Epidermal melanocyte (primary cell): ENCODE measurements at regions not wholly inside any gene's neighbourhood (a gene's known extent, or its start where the extent isn't known, plus 50 kb on each side); places are given as distances from the start of the nearest gene placed in this dataset.
"Not testable (repeated sequence)": the region's sequence is repeated elsewhere in the genome, so short reads cannot be mapped to it uniquely, and the experiment has no call there.

ENCODE experiments used
- DNase-seq: peaks from one replicate; pipeline ENCODE4 v3.0.0; 2011; ENCODE audit warnings: low spot score; ENCODE audit not compliant: insufficient read length

GRCh38 chr16:64072131-64072730 is 1049.6 kb downstream of the CDH11 start:
- DNase-seq, result not testable (repeated sequence)

DNA sequence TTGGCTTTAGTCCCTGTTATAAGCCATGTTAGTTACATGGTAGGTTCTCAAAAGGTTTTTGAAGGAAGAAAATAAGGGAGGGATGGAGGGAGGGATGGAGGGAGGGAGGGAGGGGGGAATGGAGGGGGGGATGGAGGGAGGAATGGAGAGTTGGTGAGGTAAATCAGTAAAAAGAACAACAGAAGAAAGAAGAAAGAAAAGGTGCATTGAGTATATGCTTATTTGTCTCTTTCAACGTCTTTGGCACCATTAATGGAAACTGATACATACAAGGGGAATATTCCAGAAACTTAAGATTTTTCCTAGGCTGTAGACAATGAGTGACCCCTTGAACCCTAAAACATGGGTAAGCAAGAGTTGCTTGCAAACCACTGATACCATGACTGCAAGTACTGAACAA is 1056.3 kb downstream of the CDH11 start:
- no peak for DNase-seq

DNA sequence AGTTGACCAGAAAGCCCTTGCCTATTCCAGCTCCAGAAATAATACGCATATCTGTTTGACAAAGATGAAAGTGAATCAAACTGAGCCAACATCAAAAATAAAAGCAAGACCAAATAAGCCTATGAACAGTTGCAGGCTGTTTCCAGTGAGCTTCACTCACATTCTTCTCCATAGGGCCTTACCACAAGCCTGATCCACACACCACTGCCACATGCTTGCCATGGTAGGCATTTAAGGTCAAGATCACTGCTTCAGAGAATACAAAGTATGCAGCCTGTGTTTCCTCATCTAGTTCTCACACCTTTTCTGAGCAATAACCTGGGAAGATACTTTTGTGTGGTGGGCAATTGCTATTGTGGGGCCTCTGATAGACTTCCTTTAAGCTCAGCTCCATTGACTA is 1060.2 kb downstream of the CDH11 start:
- no peak for DNase-seq

DNA sequence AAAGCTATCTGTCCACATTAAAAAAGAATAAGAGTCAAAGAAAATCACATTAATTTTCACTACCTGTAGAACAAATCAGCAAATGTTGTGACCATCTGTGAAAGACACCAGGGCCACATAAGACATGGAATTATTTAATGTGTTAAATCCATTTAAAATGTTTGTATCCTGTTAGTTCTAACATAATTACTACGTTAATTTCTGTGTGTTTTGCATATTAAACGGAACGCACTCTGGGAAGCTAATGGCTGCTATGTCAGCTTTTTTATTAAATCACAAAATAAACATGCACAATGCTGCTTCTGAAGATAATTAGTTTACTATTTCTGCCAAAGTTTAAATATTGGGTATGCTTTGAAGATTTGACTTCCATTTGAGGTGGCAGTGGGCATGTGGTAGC is 1061.2 kb downstream of the CDH11 start:
- no peak for DNase-seq

GRCh38 chr16:64058685-64059084 is 1063.2 kb downstream of the CDH11 start:
- no peak for DNase-seq

- DNase-seq, result no peak
These were observed 1070.0 kb downstream of the CDH11 start for GRCh38 chr16:64051824-64052223.

- no peak for DNase-seq
These were observed 1074.0 kb downstream of the CDH11 start for GRCh38 chr16:64047878-64048277.

DNA sequence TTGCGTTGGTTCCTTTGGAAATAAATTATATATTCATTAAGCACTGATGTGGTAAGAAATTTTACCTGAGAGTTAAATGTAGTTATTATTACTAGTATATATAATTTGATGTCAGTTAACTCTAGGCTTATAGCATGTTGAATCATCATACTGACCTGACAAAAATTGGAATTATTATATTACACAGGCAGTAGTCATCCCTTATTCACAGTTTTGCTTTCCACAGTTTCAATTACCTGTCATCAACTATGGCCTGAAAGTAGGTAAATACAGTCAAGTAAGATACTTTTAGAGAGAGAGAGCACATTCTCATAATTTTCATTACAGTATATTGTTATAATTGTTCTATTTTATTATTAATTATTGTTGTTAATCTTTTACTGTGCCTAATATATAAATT is 1074.7 kb downstream of the CDH11 start:
- DNase-seq, result no peak

- DNase-seq, result no peak
These were observed 1086.5 kb downstream of the CDH11 start for GRCh38 chr16:64035337-64035736.

DNA sequence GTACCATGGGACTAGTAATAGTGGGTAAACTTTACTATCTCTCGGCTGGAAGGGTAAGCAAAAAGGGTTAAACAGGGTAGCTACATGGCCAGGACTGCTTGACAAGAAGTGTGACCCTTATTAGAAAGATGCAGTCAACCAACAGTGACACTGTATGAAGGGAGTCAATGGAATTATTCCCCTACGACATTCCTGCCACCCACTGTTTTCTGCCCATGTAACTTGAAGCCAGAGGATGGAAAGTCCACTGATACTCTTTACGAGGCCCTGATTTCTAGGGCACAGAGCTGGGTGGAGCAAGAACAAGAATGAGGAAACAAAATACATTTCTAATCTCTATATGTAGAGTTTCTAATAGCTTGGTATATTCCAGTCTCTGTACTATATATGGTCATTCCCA is 1102.5 kb downstream of the CDH11 start:
- DNase-seq, result no peak

GRCh38 chr16:64017796-64018195 is 1104.1 kb downstream of the CDH11 start:
- DNase-seq, result no peak

- DNase-seq, result no peak
These were observed 1108.0 kb downstream of the CDH11 start for GRCh38 chr16:64013856-64014255.

- no peak for DNase-seq
These were observed 1109.7 kb downstream of the CDH11 start for GRCh38 chr16:64012166-64012565.

- no peak for DNase-seq
These were observed 1110.2 kb downstream of the CDH11 start for GRCh38 chr16:64011650-64012049.

- no peak for DNase-seq
These were observed 1113.7 kb downstream of the CDH11 start for GRCh38 chr16:64008131-64008530.

- DNase-seq, result no peak
These were observed 1117.7 kb downstream of the CDH11 start for GRCh38 chr16:64004116-64004515.

- no peak for DNase-seq
These were observed 1126.8 kb downstream of the CDH11 start for GRCh38 chr16:63995025-63995424.

DNA sequence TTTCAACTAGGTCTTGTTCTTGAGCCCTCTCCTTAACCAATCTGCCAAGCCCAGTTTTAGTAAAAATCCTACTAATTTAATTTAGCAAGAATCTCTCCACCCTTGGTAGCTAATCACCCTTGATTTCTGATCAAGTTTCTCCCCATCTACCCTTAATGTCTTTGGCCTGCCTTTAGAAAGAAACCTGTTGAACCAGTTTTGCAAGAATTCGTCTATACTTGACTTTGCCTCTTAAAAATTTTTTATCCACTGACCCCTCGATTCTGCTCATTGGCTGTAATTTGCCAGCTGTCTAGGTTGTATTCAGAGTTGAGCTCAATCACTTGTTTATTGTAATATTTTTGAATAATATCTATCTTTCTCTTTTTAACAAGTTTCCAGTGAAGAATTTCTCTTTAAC is 1138.5 kb downstream of the CDH11 start:
- DNase-seq, result no peak

- no peak for DNase-seq
These were observed 1139.1 kb downstream of the CDH11 start for GRCh38 chr16:63982741-63983140.

GRCh38 chr16:63982110-63982509 is 1139.8 kb downstream of the CDH11 start:
- no peak for DNase-seq

GRCh38 chr16:63981639-63982038 is 1140.2 kb downstream of the CDH11 start:
- DNase-seq, result no peak

DNA sequence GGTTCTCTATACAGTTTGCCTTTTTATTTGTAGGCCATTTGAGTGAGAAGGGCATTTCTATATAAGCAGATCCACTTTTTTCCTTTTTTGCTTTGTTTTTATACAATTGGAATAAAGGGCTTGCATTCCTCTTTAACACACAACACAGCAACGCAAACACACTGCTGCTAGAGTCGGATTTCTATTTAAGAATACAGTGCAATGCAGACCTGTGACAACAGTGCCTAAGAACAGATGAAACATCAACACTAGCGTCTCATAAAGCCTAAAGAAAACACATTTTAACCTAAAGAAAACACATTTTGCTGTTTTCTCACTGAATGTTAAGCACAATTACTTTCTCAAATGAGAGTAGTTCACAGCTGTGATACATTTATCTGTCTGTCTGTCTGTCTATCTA is 1141.1 kb downstream of the CDH11 start:
- no peak for DNase-seq

DNA sequence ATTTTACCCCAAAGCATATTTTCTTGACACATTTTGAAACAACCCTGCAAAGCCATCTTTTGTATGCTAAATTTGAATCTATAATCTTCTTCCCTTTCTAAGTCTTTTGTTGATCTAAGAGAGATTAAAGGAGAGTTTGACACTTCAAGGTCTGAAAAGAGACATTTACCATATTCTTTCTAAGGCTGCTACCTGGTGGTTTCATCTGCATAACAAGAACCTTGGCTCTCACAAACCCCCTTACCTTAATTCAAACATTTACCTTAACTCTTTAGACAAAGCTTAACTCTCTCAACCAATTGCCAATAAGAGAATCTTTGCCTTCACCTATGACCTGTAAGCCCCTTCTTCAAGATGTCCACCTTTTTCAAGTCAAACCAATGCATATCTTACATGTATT is 1143.6 kb downstream of the CDH11 start:
- no peak for DNase-seq

DNA sequence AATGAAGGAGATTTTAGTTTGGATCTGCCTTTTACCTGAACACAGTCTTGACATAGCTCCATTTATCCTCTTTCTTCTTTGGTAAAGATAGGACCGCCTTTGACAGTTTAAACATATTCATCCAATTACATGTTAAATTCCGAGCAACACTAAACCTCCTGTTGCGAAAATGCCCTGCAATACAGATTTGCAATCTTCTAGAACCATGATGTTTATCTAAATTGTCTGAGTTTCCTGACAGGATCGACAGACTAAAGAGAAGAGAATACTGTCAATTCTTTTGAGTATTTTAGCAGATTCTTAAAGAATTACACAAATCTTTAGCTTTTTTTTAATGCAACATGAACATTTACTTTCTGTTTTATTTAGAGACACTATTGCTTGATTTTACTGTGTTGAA is 1145.5 kb downstream of the CDH11 start:
- no peak for DNase-seq
